ENCODE measurements at regions not wholly inside any gene's neighbourhood (a gene's known extent, or its start where the extent isn't known, plus 50 kb on each side); places are given as distances from the start of the nearest gene placed in this dataset.

- no peak overlapping the region for H3K18ac ChIP-seq (ENCODE audit: insufficient read length, low read depth, low read length)
- no peak overlapping the region for H2BK20ac ChIP-seq (ENCODE audit: low read depth, low read length, poor library complexity, severe bottlenecking)
- H3K4me3 Mint-ChIP-seq = no peak overlapping the region
- H2BK12ac ChIP-seq (ENCODE audit: insufficient read length, low read depth, low read length) = no peak overlapping the region
- H3K23ac ChIP-seq (ENCODE audit: insufficient read length, low read depth, low read length) = no peak overlapping the region
- H3K27ac ChIP-seq (ENCODE audit: insufficient read length, low read depth, low read length) = no peak overlapping the region
- H3K36me3 Mint-ChIP-seq (ENCODE audit: insufficient read depth in 1 of 3, low read depth in 3 of 3) = no peaks in the 10 kb centered on the region
- no peaks in the 10 kb centered on the region for H3K4me1 ChIP-seq (ENCODE audit: insufficient read depth, low read length)
- H3T11ph ChIP-seq (ENCODE audit: low read length) = no peak overlapping the region
- H3K79me1 ChIP-seq (ENCODE audit: insufficient read depth, low read depth, low read length, poor library complexity, severe bottlenecking) = no peaks in the 10 kb centered on the region
- no peak overlapping the region for H3K14ac ChIP-seq (ENCODE audit: insufficient read depth, low read length)
- H2BK120ac ChIP-seq (ENCODE audit: low read depth, low read length, poor library complexity, severe bottlenecking) = no peak overlapping the region
- H3K9ac ChIP-seq (ENCODE audit: extremely low read depth, insufficient read length, low read length) = no peak overlapping the region
- no peak overlapping the region for H4K5ac ChIP-seq (ENCODE audit: insufficient read length, low read depth, low read length)
- no peak overlapping the region for H2BK5ac ChIP-seq (ENCODE audit: insufficient read length, low read length)
- H2BK15ac ChIP-seq (ENCODE audit: low read depth, low read length) = no peak overlapping the region
- no peak overlapping the region for H4K91ac ChIP-seq (ENCODE audit: insufficient read length, low read depth, low read length)
- no peaks in the 10 kb centered on the region for H3K27me3 Mint-ChIP-seq (ENCODE audit: low read depth)
- H3K9me3 Mint-ChIP-seq = no peaks in the 10 kb centered on the region
- H2AFZ ChIP-seq (ENCODE audit: low read length) = no peak overlapping the region
- no peak overlapping the region for H3K56ac ChIP-seq (ENCODE audit: insufficient read length, low read depth, low read length)
- no peaks in the 10 kb centered on the region for H3K9me3 ChIP-seq (ENCODE audit: control insufficient read depth, low read depth, low read length)
- no peak overlapping the region for H3K27ac Mint-ChIP-seq
- TF ChIP-seq CTCF (conservative IDR thresholded peaks at IDR 0.05) = no peak
- no CpG with 5 or more reads among the region's 2 CpGs for WGBS (ENCODE audit: extremely low coverage, insufficient read length, low lambda C conversion rate)
- no peak overlapping the region for H3K4me2 ChIP-seq (ENCODE audit: insufficient read depth, insufficient read length, low read length)
- no peaks in the 10 kb centered on the region for H3K79me2 ChIP-seq (ENCODE audit: insufficient read depth, low read length)
- H3K27me3 ChIP-seq (ENCODE audit: insufficient read depth, low read length) = no peaks in the 10 kb centered on the region
- no peaks in the 10 kb centered on the region for H3K23me2 ChIP-seq (ENCODE audit: insufficient read length, low read depth, low read length, poor library complexity, severe bottlenecking)
- H4K20me1 ChIP-seq (ENCODE audit: control insufficient read depth, insufficient read depth, insufficient read length) = no peaks in the 10 kb centered on the region
- peaks cover 0 to 4% of the 10 kb centered on the region in 2 experiments; a peak in 2 of 4 replicates for H3K4me1 Mint-ChIP-seq
- no peak overlapping the region for H4K8ac ChIP-seq (replicated peaks; ENCODE audit: insufficient read length, low read depth, low read length)
- no peak overlapping the region for H2AK5ac ChIP-seq (ENCODE audit: insufficient read length, low read length)
- no peak overlapping the region for H3K4ac ChIP-seq (ENCODE audit: low read depth, low read length)
- DNase-seq = no peak
These were observed 53.3 kb upstream of the E2F7 start for GRCh38 chr12:77118696-77119095.
